NCI-H2107 treated with DMSO at 0.1 percent for 48 hours (cell line): ENCODE measurements at regions not wholly inside any gene's neighbourhood (a gene's known extent, or its start where the extent isn't known, plus 50 kb on each side); places are given as distances from the start of the nearest gene placed in this dataset.

ENCODE experiments used
- DNase-seq: peaks from one replicate; lab custom pipeline; 2025; ENCODE audit not compliant: unreplicated experiment; lab: John Stamatoyannopoulos, UW

GRCh38 chr2:157125685-157126084, 131.8 kb upstream of the GALNT5 start:
- DNase-seq, result no peak

- DNase-seq, result no peak
These were observed 130.1 kb upstream of the GALNT5 start for GRCh38 chr2:157127249-157128012.

GRCh38 chr2:157143901-157144300, 113.6 kb upstream of the GALNT5 start:
- DNase-seq, result no peak

GRCh38 chr2:157149270-157149669, 108.2 kb upstream of the GALNT5 start:
- DNase-seq, result no peak

GRCh38 chr2:157150747-157151146, 106.8 kb upstream of the GALNT5 start:
- DNase-seq, result no peak

- no peak for DNase-seq
These were observed 105.1 kb upstream of the GALNT5 start for GRCh38 chr2:157152362-157152761.

GRCh38 chr2:157155992-157156391, 101.5 kb upstream of the GALNT5 start:
- DNase-seq, result no peak

- no peak for DNase-seq
These were observed 99.4 kb upstream of the GALNT5 start for GRCh38 chr2:157158111-157158510.

- DNase-seq, result no peak
These were observed 98.1 kb upstream of the GALNT5 start for GRCh38 chr2:157159221-157159934.

GRCh38 chr2:157160111-157160510, 97.4 kb upstream of the GALNT5 start:
- no peak for DNase-seq

- no peak for DNase-seq
These were observed 93.1 kb upstream of the GALNT5 start for GRCh38 chr2:157164370-157164769.

- DNase-seq, result no peak
These were observed 92.6 kb upstream of the GALNT5 start for GRCh38 chr2:157164891-157165290.

- DNase-seq, result no peak
These were observed 89.0 kb upstream of the GALNT5 start for GRCh38 chr2:157168501-157168900.

- DNase-seq, result no peak
These were observed 87.6 kb upstream of the GALNT5 start for GRCh38 chr2:157169889-157170288.

GRCh38 chr2:157170299-157170698, 87.2 kb upstream of the GALNT5 start:
- no peak for DNase-seq

GRCh38 chr2:157172239-157172638, 85.3 kb upstream of the GALNT5 start:
- DNase-seq, result no peak

GRCh38 chr2:157172866-157173578, 84.5 kb upstream of the GALNT5 start:
- DNase-seq, result no peak

- DNase-seq, result no peak
These were observed 83.7 kb upstream of the GALNT5 start for GRCh38 chr2:157173740-157174184.

GRCh38 chr2:157174321-157174720, 83.2 kb upstream of the GALNT5 start:
- no peak for DNase-seq

- no peak for DNase-seq
These were observed 80.9 kb upstream of the GALNT5 start for GRCh38 chr2:157176602-157177001.

- no peak for DNase-seq
These were observed 78.6 kb upstream of the GALNT5 start for GRCh38 chr2:157178874-157179273.
